Mucosa of descending colon (tissue), 3 donors: ENCODE measurements at regions not wholly inside any gene's neighbourhood (a gene's known extent, or its start where the extent isn't known, plus 50 kb on each side); places are given as distances from the start of the nearest gene placed in this dataset.

ENCODE experiments used
- ATAC-seq: fragments of 200-7000 bp; cut with Tn5 transposase; one replicate; pipeline ENCODE4 v1.9.1; 2020; ENCODE audit warnings: mild to moderate bottlenecking, moderate library complexity
- DNase-seq, 3 donors: peaks; one replicate each; pipeline ENCODE4 v3.0.0-alpha.2; 2020
- H3K36me3 ChIP-seq: fragments of 200-600 bp; one replicate; pipeline ENCODE4 v1.8.0; 2021; ENCODE audit warnings: low read depth, mild to moderate bottlenecking
- H3K4me1 ChIP-seq: fragments of 200-600 bp; one replicate; pipeline ENCODE4 v1.8.0; 2021; ENCODE audit warnings: low read depth, mild to moderate bottlenecking
- H3K4me3 ChIP-seq: fragments of 200-600 bp; one replicate; pipeline ENCODE4 v1.8.0; 2021; ENCODE audit warnings: mild to moderate bottlenecking
- H3K9me3 ChIP-seq: fragments of 200-600 bp; one replicate; pipeline ENCODE4 v1.8.0; 2021; ENCODE audit warnings: mild to moderate bottlenecking
- CTCF ChIP-seq: fragments of 200-600 bp; IDR thresholded peaks from one replicate; pipeline ENCODE4 v1.8.0; 2022; ENCODE audit warnings: antibody characterized with exemption, mild to moderate bottlenecking
- intact Hi-C, 2 donors: fragments of 100-400 bp; cut with DNase I in 1 of 2; cut with micrococcal nuclease in 1 of 2; formaldehyde crosslinking; loops; one replicate each; pipeline versions ENCODE4 v1.11.0 to v1.11.1; 2022; cut with DNase I, micrococcal nuclease
- donor health status: DM: no; HTN: no; CAD: no; lungs with moderate emphysema.
- donor health status: DM: no; HTN: no; CAD: no.
- donor health status: DM: no; HTN: yes; CAD: no.

- Histone ChIP-seq H3K36me3 (no peaks in the 10 kb centered on the region), H3K9me3 (peaks cover 24% of the 10 kb centered on the region), H3K4me3 (no peak overlapping the region), H3K4me1 (no peaks in the 10 kb centered on the region)
- intact Hi-C loops, result no loop called here
- no peak for TF ChIP-seq CTCF
- DNase-seq (no peak), ATAC-seq (no peak)
Measured at GRCh38 chr5:27996665-27997064, 958.3 kb upstream of the CDH9 start.

- ATAC-seq (no peak), DNase-seq (no peak)
- Histone ChIP-seq H3K36me3 (no peaks in the 10 kb centered on the region), H3K4me1 (no peaks in the 10 kb centered on the region), H3K4me3 (no peak overlapping the region), H3K9me3 (peaks cover 16% of the 10 kb centered on the region)
- no peak for TF ChIP-seq CTCF
- intact Hi-C loops, result no loop called here
Measured at GRCh38 chr5:27995867-27996266, 957.5 kb upstream of the CDH9 start.

- no peak for DNase-seq
- H3K36me3 ChIP-seq, result no peaks in the 10 kb centered on the region
- ATAC-seq, result no peak
- no peak for TF ChIP-seq CTCF
- intact Hi-C loops, result no loop called here
- H3K4me1 ChIP-seq, result no peaks in the 10 kb centered on the region
- peaks cover 37% of the 10 kb centered on the region for H3K9me3 ChIP-seq
- H3K4me3 ChIP-seq, result no peak overlapping the region
Measured at GRCh38 chr5:27978322-27978721, 939.9 kb upstream of the CDH9 start.

GRCh38 chr5:27969157-27969556 is 930.8 kb upstream of the CDH9 start:
- H3K36me3 ChIP-seq, result no peaks in the 10 kb centered on the region
- H3K4me1 ChIP-seq, result no peaks in the 10 kb centered on the region
- DNase-seq (no peak), ATAC-seq (no peak)
- H3K9me3 ChIP-seq, result peaks cover 37% of the 10 kb centered on the region
- intact Hi-C loops, result no loop called here
- TF ChIP-seq CTCF, result no peak
- H3K4me3 ChIP-seq, result no peak overlapping the region

- Histone ChIP-seq H3K4me1 (no peaks in the 10 kb centered on the region), H3K36me3 (no peaks in the 10 kb centered on the region), H3K4me3 (no peak overlapping the region), H3K9me3 (peaks cover 54% of the 10 kb centered on the region)
- intact Hi-C loops, result no loop called here
- TF ChIP-seq CTCF, result no peak
- no peak for ATAC-seq
- no peak for DNase-seq
Measured at GRCh38 chr5:27963050-27963783, 924.8 kb upstream of the CDH9 start.

- H3K4me1 ChIP-seq, result no peaks in the 10 kb centered on the region
- intact Hi-C loops, result no loop called here
- H3K36me3 ChIP-seq, result no peaks in the 10 kb centered on the region
- ATAC-seq, result no peak
- no peak overlapping the region for H3K4me3 ChIP-seq
- no peak for TF ChIP-seq CTCF
- H3K9me3 ChIP-seq, result peaks cover 61% of the 10 kb centered on the region
- no peak for DNase-seq
Measured at GRCh38 chr5:27962198-27962597, 923.8 kb upstream of the CDH9 start.
